HFF-Myc (cell line): ENCODE measurements at regions not wholly inside any gene's neighbourhood (a gene's known extent, or its start where the extent isn't known, plus 50 kb on each side); places are given as distances from the start of the nearest gene placed in this dataset.
"Not testable (repeated sequence)": the region's sequence is repeated elsewhere in the genome, so short reads cannot be mapped to it uniquely, and the experiment has no call there.

Experiments used
- DNase-seq: peaks from one replicate; pipeline ENCODE4 v3.0.0-alpha.2; 2011; ENCODE audit warnings: low read depth; ENCODE audit errors: extremely low read depth
- H3K4me3 ChIP-seq: replicated peaks from 2 replicates; pipeline ENCODE4 v1.5.1; 2011; ENCODE audit warnings: low read depth, mild to moderate bottlenecking, control low read depth, low read length
- CTCF ChIP-seq: IDR thresholded peaks from 2 replicates; pipeline ENCODE4 v1.5.1; 2012; ENCODE audit warnings: mild to moderate bottlenecking, low read depth, low read length, control low read depth; ENCODE audit errors: missing control alignments

GRCh38 chr16:29151317-29151716, 166.5 kb downstream of the LAT start:
- no peak for DNase-seq
- TF ChIP-seq CTCF: no peak
- H3K4me3 ChIP-seq: no peak overlapping the region

GRCh38 chr16:29149912-29150311, 165.1 kb downstream of the LAT start:
- DNase-seq, H3K4me3 ChIP-seq: not testable (repeated sequence)

GRCh38 chr16:29148867-29149272, 164.0 kb downstream of the LAT start:
- DNase-seq: no peak
- TF ChIP-seq CTCF: no peak
- H3K4me3 ChIP-seq: no peak overlapping the region

GRCh38 chr16:29148131-29148691, 163.4 kb downstream of the LAT start:
- TF ChIP-seq CTCF: no peak
- H3K4me3 ChIP-seq: no peak overlapping the region
- no peak for DNase-seq

- not testable (repeated sequence) for DNase-seq, H3K4me3 ChIP-seq
These were observed 162.9 kb downstream of the LAT start for GRCh38 chr16:29147710-29148109.

- not testable (repeated sequence) for DNase-seq, H3K4me3 ChIP-seq
These were observed 162.2 kb downstream of the LAT start for GRCh38 chr16:29146808-29147643.

- no peak for TF ChIP-seq CTCF
- no peak for DNase-seq
- H3K4me3 ChIP-seq: no peak overlapping the region
These were observed 161.4 kb downstream of the LAT start for GRCh38 chr16:29146266-29146665.

GRCh38 chr16:29145486-29146225, 160.8 kb downstream of the LAT start:
- H3K4me3 ChIP-seq, DNase-seq: not testable (repeated sequence)

GRCh38 chr16:29145086-29145485, 160.2 kb downstream of the LAT start:
- DNase-seq, H3K4me3 ChIP-seq: not testable (repeated sequence)

GRCh38 chr16:29144669-29145062, 159.8 kb downstream of the LAT start:
- not testable (repeated sequence) for DNase-seq, H3K4me3 ChIP-seq

GRCh38 chr16:29143739-29144668, 159.2 kb downstream of the LAT start:
- not testable (repeated sequence) for DNase-seq, H3K4me3 ChIP-seq

- not testable (repeated sequence) for DNase-seq, H3K4me3 ChIP-seq
These were observed 157.7 kb downstream of the LAT start for GRCh38 chr16:29142506-29142905.
